IMR-90 (cell line): ENCODE measurements at regions not wholly inside any gene's neighbourhood (a gene's known extent, or its start where the extent isn't known, plus 50 kb on each side); places are given as distances from the start of the nearest gene placed in this dataset.

Experiments
- ATAC-seq: fragments of 200-7000 bp; cut with Tn5 transposase; 2 replicates; pipeline ENCODE4 v1.9.1; 2020; ENCODE audit warnings: low read depth, mild to moderate bottlenecking, moderate library complexity
- BruUV-seq: library from RNA; stranded (reverse); fragments of 400-500 nt; replicated peaks from 2 replicates; lab custom pipeline; 2021; lab: Mats Ljungman, UMichigan
- CTCF ChIA-PET: fragments of 300-600 bp; formaldehyde crosslinking; extraction: SDS; loops from one replicate; lab custom pipeline; 2021; ENCODE audit warnings: antibody characterized with exemption; lab: Yijun Ruan, JAX
- POLR2A ChIA-PET: fragments of 300-600 bp; sonication (Branson Sonifier 250); formaldehyde crosslinking; loops from one replicate; lab custom pipeline; 2022; ENCODE audit warnings: antibody characterized with exemption; ENCODE audit not compliant: unreplicated experiment; lab: Charles Lee
- DNase-seq: peaks from one replicate; pipeline ENCODE4 v3.0.0; 2013
- H2AFZ ChIP-seq: replicated peaks from 2 replicates; pipeline ENCODE3; 2013; ENCODE audit warnings: low read length, mild to moderate bottlenecking; ENCODE audit not compliant: poor library complexity
- H2AK5ac ChIP-seq: 2 replicates; pipeline ENCODE4 v1.6.1; 2013; ENCODE audit warnings: low read depth, low read length, inconsistent platforms
- H2AK9ac ChIP-seq: replicated peaks from 2 replicates; pipeline ENCODE3; 2013; ENCODE audit warnings: mild to moderate bottlenecking, low read depth, low read length, moderate library complexity; ENCODE audit not compliant: poor library complexity
- H2BK120ac ChIP-seq: 2 replicates; pipeline ENCODE4 v1.6.1; 2013; ENCODE audit warnings: low read depth, low read length, inconsistent platforms
- H2BK15ac ChIP-seq: 3 replicates; pipeline ENCODE4 v1.6.1; 2013; ENCODE audit warnings: low read depth, low read length, inconsistent platforms
- H2BK20ac ChIP-seq: 2 replicates; pipeline ENCODE4 v1.6.1; 2013; ENCODE audit warnings: low read depth, mild to moderate bottlenecking, inconsistent platforms, low read length, moderate library complexity
- H2BK5ac ChIP-seq: 2 replicates; pipeline ENCODE4 v1.6.1; 2013; ENCODE audit warnings: mild to moderate bottlenecking, low read depth, low read length, inconsistent platforms; ENCODE audit not compliant: poor library complexity, severe bottlenecking
- H3K14ac ChIP-seq: replicated peaks from 2 replicates; pipeline ENCODE4 v1.6.1; 2013; ENCODE audit warnings: low read depth, low read length, inconsistent platforms
- H3K18ac ChIP-seq: 2 replicates; pipeline ENCODE4 v1.6.1; 2013; ENCODE audit warnings: low read depth, low read length, control low read depth
- H3K23ac ChIP-seq: 2 replicates; pipeline ENCODE4 v1.6.1; 2013; ENCODE audit warnings: low read depth, low read length, inconsistent platforms
- H3K27ac ChIP-seq: 2 replicates; pipeline ENCODE4 v1.5.1; 2013; ENCODE audit warnings: mild to moderate bottlenecking, control low read depth, low read length; ENCODE audit not compliant: insufficient read depth
- H3K27me3 ChIP-seq: 2 replicates; pipeline ENCODE4 v1.6.1; 2013; ENCODE audit warnings: low read length; ENCODE audit not compliant: control insufficient read depth, insufficient read depth
- H3K36me3 ChIP-seq: 2 replicates; pipeline ENCODE4 v1.6.1; 2013; ENCODE audit warnings: low read length, mixed read lengths; ENCODE audit not compliant: control insufficient read depth, insufficient read depth
- H3K4ac ChIP-seq: 2 replicates; pipeline ENCODE4 v1.6.1; 2013; ENCODE audit warnings: low read depth, low read length, inconsistent platforms
- H3K4me1 ChIP-seq: 2 replicates; pipeline ENCODE4 v1.6.1; 2013; ENCODE audit warnings: low read length, mixed read lengths; ENCODE audit not compliant: control insufficient read depth, insufficient read depth
- H3K4me2 ChIP-seq: 2 replicates; pipeline ENCODE4 v1.6.1; 2013; ENCODE audit warnings: low read depth, mild to moderate bottlenecking, control low read depth, low read length, moderate library complexity
- H3K4me3 ChIP-seq: 2 replicates; pipeline ENCODE4 v1.5.1; 2013; ENCODE audit warnings: low read depth, mild to moderate bottlenecking, control low read depth, low read length, moderate library complexity; ENCODE audit not compliant: insufficient read depth
- H3K56ac ChIP-seq: 2 replicates; pipeline ENCODE4 v1.6.1; 2013; ENCODE audit warnings: low read length, inconsistent platforms; ENCODE audit not compliant: insufficient read depth; ENCODE audit errors: extremely low read depth
- H3K79me1 ChIP-seq, 2 experiments: 2 replicates each; pipeline ENCODE4 v1.6.1; 2013; ENCODE audit warnings: low read length in 2 of 2, inconsistent platforms in 1 of 2, low read depth in 1 of 2
- H3K9ac ChIP-seq: 2 replicates; pipeline ENCODE4 v1.6.1; 2013; ENCODE audit warnings: low read depth, low read length, control low read depth
- H3K9me1 ChIP-seq: 2 replicates; pipeline ENCODE4 v1.6.1; 2013; ENCODE audit warnings: low read length, inconsistent platforms; ENCODE audit not compliant: insufficient read depth
- H3K9me3 ChIP-seq: 2 replicates; pipeline ENCODE4 v1.6.1; 2013; ENCODE audit warnings: low read length; ENCODE audit not compliant: control insufficient read depth, insufficient read depth
- H4K20me1 ChIP-seq: 2 replicates; pipeline ENCODE4 v1.6.1; 2013; ENCODE audit warnings: low read length, inconsistent platforms; ENCODE audit not compliant: insufficient read depth
- H4K5ac ChIP-seq: 2 replicates; pipeline ENCODE4 v1.6.1; 2013; ENCODE audit warnings: mild to moderate bottlenecking, low read depth, low read length, control low read depth
- H4K8ac ChIP-seq, 2 experiments: 2 replicates each; pipeline ENCODE4 v1.6.1; 2013; ENCODE audit warnings: low read depth in 2 of 2, low read length in 2 of 2, control low read depth in 1 of 2, inconsistent platforms in 1 of 2
- H4K91ac ChIP-seq: 2 replicates; pipeline ENCODE4 v1.6.1; 2013; ENCODE audit warnings: low read depth, low read length, inconsistent platforms; ENCODE audit not compliant: insufficient read depth
- BHLHE40 ChIP-seq: fragments of 150-350 bp; IDR thresholded peaks from 2 replicates; pipeline ENCODE4 v1.6.1; 2016; ENCODE audit warnings: mild to moderate bottlenecking, low read depth, low read length
- CEBPB ChIP-seq: IDR thresholded peaks from 2 replicates; pipeline ENCODE4 v1.6.1; 2012; ENCODE audit warnings: low read depth, low read length, improper control_type of control experiment
- CHD1 ChIP-seq: IDR thresholded peaks from 2 replicates; pipeline ENCODE4 v1.6.1; 2012; ENCODE audit warnings: low read depth, low read length, improper control_type of control experiment
- FOS ChIP-seq: fragments of 150-350 bp; IDR thresholded peaks from 2 replicates; pipeline ENCODE4 v1.6.1; 2016; ENCODE audit warnings: low read depth, low read length
- MAFK ChIP-seq: IDR thresholded peaks from 2 replicates; pipeline ENCODE4 v1.6.1; 2012; ENCODE audit warnings: low read depth, low read length, improper control_type of control experiment
- MAZ ChIP-seq: IDR thresholded peaks from 2 replicates; pipeline ENCODE4 v1.6.1; 2012; ENCODE audit warnings: low read depth, mild to moderate bottlenecking, low read length, improper control_type of control experiment, moderate library complexity, borderline replicate concordance
- MXI1 ChIP-seq: IDR thresholded peaks from 2 replicates; pipeline ENCODE4 v1.6.1; 2012; ENCODE audit warnings: low read depth, mild to moderate bottlenecking, low read length, moderate library complexity, borderline replicate concordance
- NFE2L2 ChIP-seq: fragments of 150-350 bp; IDR thresholded peaks from 2 replicates; pipeline ENCODE4 v1.6.1; 2016; ENCODE audit warnings: low read depth, mild to moderate bottlenecking, low read length
- POLR2A ChIP-seq: IDR thresholded peaks from 2 replicates; pipeline ENCODE4 v1.6.1; 2012; ENCODE audit warnings: mild to moderate bottlenecking, low read depth, low read length
- RAD21 ChIP-seq: IDR thresholded peaks from 2 replicates; pipeline ENCODE4 v1.6.1; 2012; ENCODE audit warnings: low read length, improper control_type of control experiment
- RCOR1 ChIP-seq: IDR thresholded peaks from 2 replicates; pipeline ENCODE4 v1.6.1; 2012; ENCODE audit warnings: mild to moderate bottlenecking, low read length, improper control_type of control experiment; ENCODE audit not compliant: insufficient replicate concordance
- RFX5 ChIP-seq: IDR thresholded peaks from 2 replicates; pipeline ENCODE4 v1.8.0; 2012; ENCODE audit warnings: low read depth, mild to moderate bottlenecking, low read length, moderate library complexity
- SMC3 ChIP-seq: fragments of 150-350 bp; IDR thresholded peaks from 2 replicates; pipeline ENCODE4 v1.6.1; 2016; ENCODE audit warnings: low read depth, mild to moderate bottlenecking, antibody characterized with exemption, low read length, moderate library complexity
- WGBS, 2 experiments: methylation state at CpG; one replicate each; pipeline versions ENCODE4 v1.1.5 to v1.1.7; 2013; ENCODE audit warnings: missing lambda C conversion rate in 2 of 2; ENCODE audit not compliant: insufficient read length in 1 of 2; ENCODE audit errors: extremely low coverage in 2 of 2; 5-methylcytosine and 5-hydroxymethylcytosine counted together
- dilution Hi-C: fragments of 300-500 bp; cut with HindIII; formaldehyde crosslinking; loops from one replicate; pipeline ENCODE4 v1.14.3; 2018; ENCODE audit warnings: low sequenced_read_pairs; ENCODE audit not compliant: unreplicated experiment
- in situ Hi-C: fragments of 300-500 bp; cut with MboI; formaldehyde crosslinking; loops from 3 replicates; pipeline ENCODE4 v1.14.3; 2019; ENCODE audit warnings: low sequenced_read_pairs, inconsistent platforms, mixed read lengths
- intact Hi-C: fragments of 100-400 bp; cut with micrococcal nuclease; formaldehyde crosslinking; loops from 2 replicates; pipeline ENCODE4 v1.10.0; 2022
- TF ChIP-seq, protein P1 (sequence below): conservative IDR thresholded peaks from 2 replicates; pipeline ENCODE4 v1.5.1; 2012; ENCODE audit warnings: mild to moderate bottlenecking, low read depth, low read length, improper control_type of control experiment
- TF ChIP-seq, protein P2 (sequence below): fragments of 150-350 bp; IDR thresholded peaks from 2 replicates; pipeline ENCODE4 v1.6.1; 2016; ENCODE audit warnings: low read depth, mild to moderate bottlenecking, low read length, moderate library complexity, borderline replicate concordance

- H2BK120ac ChIP-seq: no peak overlapping the region
- in situ Hi-C loops (no loop called here), dilution Hi-C loops (no loop called here), intact Hi-C loops (no loop called here)
- CTCF ChIA-PET: no interaction called here
- no peak overlapping the region for H2AK5ac ChIP-seq
- peaks cover 4% of the 10 kb centered on the region for H3K9me3 ChIP-seq
- no peak overlapping the region for H3K18ac ChIP-seq
- no peak overlapping the region for H2BK5ac ChIP-seq
- no peak overlapping the region for H2BK15ac ChIP-seq
- H2AK9ac ChIP-seq: no peak overlapping the region
- H3K4ac ChIP-seq: no peak overlapping the region
- no peak overlapping the region for H4K8ac ChIP-seq
- ATAC-seq (no peak), DNase-seq (no peak)
- no peak overlapping the region for H3K23ac ChIP-seq
- POLR2A ChIA-PET: no interaction called here
- no peak overlapping the region for H4K91ac ChIP-seq
- TF ChIP-seq RFX5: no peak
- TF ChIP-seq MAFK: no peak
- TF ChIP-seq CEBPB: no peak
- TF ChIP-seq MAZ: no peak
- TF ChIP-seq, protein P1, sequence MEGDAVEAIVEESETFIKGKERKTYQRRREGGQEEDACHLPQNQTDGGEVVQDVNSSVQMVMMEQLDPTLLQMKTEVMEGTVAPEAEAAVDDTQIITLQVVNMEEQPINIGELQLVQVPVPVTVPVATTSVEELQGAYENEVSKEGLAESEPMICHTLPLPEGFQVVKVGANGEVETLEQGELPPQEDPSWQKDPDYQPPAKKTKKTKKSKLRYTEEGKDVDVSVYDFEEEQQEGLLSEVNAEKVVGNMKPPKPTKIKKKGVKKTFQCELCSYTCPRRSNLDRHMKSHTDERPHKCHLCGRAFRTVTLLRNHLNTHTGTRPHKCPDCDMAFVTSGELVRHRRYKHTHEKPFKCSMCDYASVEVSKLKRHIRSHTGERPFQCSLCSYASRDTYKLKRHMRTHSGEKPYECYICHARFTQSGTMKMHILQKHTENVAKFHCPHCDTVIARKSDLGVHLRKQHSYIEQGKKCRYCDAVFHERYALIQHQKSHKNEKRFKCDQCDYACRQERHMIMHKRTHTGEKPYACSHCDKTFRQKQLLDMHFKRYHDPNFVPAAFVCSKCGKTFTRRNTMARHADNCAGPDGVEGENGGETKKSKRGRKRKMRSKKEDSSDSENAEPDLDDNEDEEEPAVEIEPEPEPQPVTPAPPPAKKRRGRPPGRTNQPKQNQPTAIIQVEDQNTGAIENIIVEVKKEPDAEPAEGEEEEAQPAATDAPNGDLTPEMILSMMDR: no peak
- no peak for TF ChIP-seq POLR2A
- TF ChIP-seq SMC3: no peak
- no peak for TF ChIP-seq MXI1
- TF ChIP-seq BHLHE40: no peak
- TF ChIP-seq CHD1: no peak
- TF ChIP-seq, protein P2, sequence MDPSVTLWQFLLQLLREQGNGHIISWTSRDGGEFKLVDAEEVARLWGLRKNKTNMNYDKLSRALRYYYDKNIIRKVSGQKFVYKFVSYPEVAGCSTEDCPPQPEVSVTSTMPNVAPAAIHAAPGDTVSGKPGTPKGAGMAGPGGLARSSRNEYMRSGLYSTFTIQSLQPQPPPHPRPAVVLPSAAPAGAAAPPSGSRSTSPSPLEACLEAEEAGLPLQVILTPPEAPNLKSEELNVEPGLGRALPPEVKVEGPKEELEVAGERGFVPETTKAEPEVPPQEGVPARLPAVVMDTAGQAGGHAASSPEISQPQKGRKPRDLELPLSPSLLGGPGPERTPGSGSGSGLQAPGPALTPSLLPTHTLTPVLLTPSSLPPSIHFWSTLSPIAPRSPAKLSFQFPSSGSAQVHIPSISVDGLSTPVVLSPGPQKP: no peak
- no peak for TF ChIP-seq NFE2L2
- no peak for TF ChIP-seq RCOR1
- TF ChIP-seq RAD21: no peak
- no peak for TF ChIP-seq FOS
- WGBS, 2 experiments: no CpG with 5 or more reads among the region's 1 CpG
- H3K56ac ChIP-seq: no peak overlapping the region
- H3K9me1 ChIP-seq: no peaks in the 10 kb centered on the region; the same call in 1 of the 2 replicates
- H3K9ac ChIP-seq: no peak overlapping the region
- no peaks in the 10 kb centered on the region for H4K20me1 ChIP-seq
- no peak overlapping the region for H3K14ac ChIP-seq
- H3K4me3 ChIP-seq: no peak overlapping the region
- H3K27ac ChIP-seq: no peak overlapping the region
- no peaks in the 10 kb centered on the region for H3K4me1 ChIP-seq
- no peak overlapping the region for H2BK20ac ChIP-seq
- H2AFZ ChIP-seq: no peak overlapping the region
- H4K5ac ChIP-seq: no peak overlapping the region
- H3K79me1 ChIP-seq: no peaks in the 10 kb centered on the region
- no peaks in the 10 kb centered on the region for H3K36me3 ChIP-seq
- no peak overlapping the region for H3K4me2 ChIP-seq
- no TSS peak for BruUV-seq
- no peaks in the 10 kb centered on the region for H3K27me3 ChIP-seq
Measured at GRCh38 chr5:123800640-123801039, 288.7 kb downstream of the CSNK1G3 start.
